Nephron (organoid): ENCODE measurements at regions not wholly inside any gene's neighbourhood (a gene's known extent, or its start where the extent isn't known, plus 50 kb on each side); places are given as distances from the start of the nearest gene placed in this dataset.
"Not testable (repeated sequence)": the region's sequence is repeated elsewhere in the genome, so short reads cannot be mapped to it uniquely, and the experiment has no call there.

ENCODE experiments used
- H3K27ac Mint-ChIP-seq, 3 experiments: 2 replicates each; pipeline ENCODE4 v1.8.0; 2020; ENCODE audit warnings: mixed read lengths in 3 of 3, mild to moderate bottlenecking in 2 of 3, moderate library complexity in 1 of 3
- H3K27me3 Mint-ChIP-seq: 2 replicates; pipeline ENCODE4 v1.8.0; 2021; ENCODE audit warnings: low read depth, mild to moderate bottlenecking, moderate library complexity, mixed read lengths
- H3K36me3 Mint-ChIP-seq: 2 replicates; pipeline ENCODE4 v1.8.0; 2020; ENCODE audit warnings: low read depth, mixed read lengths
- H3K4me1 Mint-ChIP-seq: 2 replicates; pipeline ENCODE4 v1.8.0; 2020; ENCODE audit warnings: mixed read lengths
- H3K4me3 Mint-ChIP-seq, 3 experiments: 2 replicates each; pipeline ENCODE4 v1.8.0; 2020; ENCODE audit warnings: mild to moderate bottlenecking in 3 of 3, mixed read lengths in 3 of 3, moderate library complexity in 2 of 3
- H3K9me3 Mint-ChIP-seq: 2 replicates; pipeline ENCODE4 v1.8.0; 2020; ENCODE audit warnings: mixed read lengths
- TF ChIP-seq, protein P1 (sequence below), 3 experiments: fragments of 200-600 bp; sonication (generic); IDR thresholded peaks; one replicate each; pipeline ENCODE4 v1.5.0; 2021; ENCODE audit warnings: antibody characterized with exemption in 3 of 3; ENCODE audit not compliant: unreplicated experiment in 3 of 3

DNA sequence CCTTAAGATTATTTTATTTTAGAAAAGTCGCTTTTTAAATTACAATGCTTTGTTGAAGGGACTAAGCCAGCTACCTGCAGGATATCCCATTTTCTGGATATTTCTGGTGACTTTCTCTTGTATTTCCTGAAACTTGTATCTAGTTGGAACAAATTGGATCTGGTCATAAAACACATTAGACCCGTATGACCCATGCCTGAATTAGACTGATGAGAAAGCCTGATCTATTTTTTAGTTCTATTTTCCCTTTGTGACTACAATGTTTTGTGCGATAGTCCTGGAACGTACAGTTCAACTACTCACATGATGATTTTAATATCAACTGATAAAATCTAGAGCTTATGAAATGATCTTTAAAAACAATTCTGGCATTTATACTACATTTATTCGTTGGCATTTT is 151.8 kb downstream of the RHOU start:
- Mint-ChIP-seq H3K9me3 (peaks cover 19% of the 10 kb centered on the region), H3K27me3 (peaks cover 8% of the 10 kb centered on the region), H3K36me3 (no peaks in the 10 kb centered on the region), H3K4me3 (no peak overlapping the region), H3K4me1 (peaks cover 12% of the 10 kb centered on the region), H3K27ac (no peak overlapping the region)
- TF ChIP-seq, protein P1, sequence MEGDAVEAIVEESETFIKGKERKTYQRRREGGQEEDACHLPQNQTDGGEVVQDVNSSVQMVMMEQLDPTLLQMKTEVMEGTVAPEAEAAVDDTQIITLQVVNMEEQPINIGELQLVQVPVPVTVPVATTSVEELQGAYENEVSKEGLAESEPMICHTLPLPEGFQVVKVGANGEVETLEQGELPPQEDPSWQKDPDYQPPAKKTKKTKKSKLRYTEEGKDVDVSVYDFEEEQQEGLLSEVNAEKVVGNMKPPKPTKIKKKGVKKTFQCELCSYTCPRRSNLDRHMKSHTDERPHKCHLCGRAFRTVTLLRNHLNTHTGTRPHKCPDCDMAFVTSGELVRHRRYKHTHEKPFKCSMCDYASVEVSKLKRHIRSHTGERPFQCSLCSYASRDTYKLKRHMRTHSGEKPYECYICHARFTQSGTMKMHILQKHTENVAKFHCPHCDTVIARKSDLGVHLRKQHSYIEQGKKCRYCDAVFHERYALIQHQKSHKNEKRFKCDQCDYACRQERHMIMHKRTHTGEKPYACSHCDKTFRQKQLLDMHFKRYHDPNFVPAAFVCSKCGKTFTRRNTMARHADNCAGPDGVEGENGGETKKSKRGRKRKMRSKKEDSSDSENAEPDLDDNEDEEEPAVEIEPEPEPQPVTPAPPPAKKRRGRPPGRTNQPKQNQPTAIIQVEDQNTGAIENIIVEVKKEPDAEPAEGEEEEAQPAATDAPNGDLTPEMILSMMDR (IDR thresholded peaks at IDR 0.05; ENCODE audit: unreplicated experiment in 3 of 3) = no peak

DNA sequence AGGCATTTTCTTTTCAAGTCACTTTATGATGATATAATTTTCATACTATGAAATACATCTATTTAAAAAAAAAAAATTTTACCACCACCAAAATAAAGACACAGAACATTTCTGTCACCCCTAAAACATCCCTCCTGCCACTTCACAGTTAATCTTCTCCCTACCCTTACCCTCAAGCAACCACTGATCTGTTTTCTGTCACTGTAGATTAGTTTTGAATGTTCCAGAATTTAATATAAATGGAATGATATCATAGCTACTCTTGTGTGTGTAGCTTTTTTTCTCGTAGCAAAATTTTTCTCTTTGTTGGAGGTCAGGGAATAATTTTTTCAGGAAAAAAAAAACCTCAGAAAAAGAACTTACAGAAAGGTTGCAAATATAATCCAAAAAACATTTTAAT is 152.7 kb downstream of the RHOU start:
- Mint-ChIP-seq H3K4me1 (peaks cover 12% of the 10 kb centered on the region), H3K27me3 (peaks cover 8% of the 10 kb centered on the region), H3K36me3 (no peaks in the 10 kb centered on the region), H3K4me3 (no peak overlapping the region), H3K27ac (no peak overlapping the region), H3K9me3 (peaks cover 19% of the 10 kb centered on the region)
- TF ChIP-seq, protein P1 (IDR thresholded peaks at IDR 0.05; ENCODE audit: unreplicated experiment in 3 of 3) = no peak

DNA sequence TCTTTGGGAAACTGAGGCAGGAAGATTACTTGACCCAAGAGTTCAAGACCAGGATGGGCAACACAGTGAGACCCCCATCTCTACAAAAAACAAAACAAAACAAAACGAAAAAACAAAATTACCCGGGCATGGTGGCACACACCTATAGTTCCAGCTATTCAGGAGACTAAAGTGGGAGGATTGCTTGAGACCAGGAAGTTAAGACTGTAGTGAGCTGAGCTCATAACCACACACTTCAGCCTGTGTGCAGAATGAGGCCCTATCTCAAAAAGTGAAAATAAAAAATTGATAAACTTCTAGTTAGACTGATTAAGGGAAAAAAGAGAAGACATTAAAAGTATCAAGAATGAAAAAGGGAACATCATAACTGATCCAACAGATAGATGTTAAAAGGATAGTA is 154.0 kb downstream of the RHOU start:
- Mint-ChIP-seq H3K4me3 (no peak overlapping the region), H3K36me3 (no peaks in the 10 kb centered on the region)

DNA sequence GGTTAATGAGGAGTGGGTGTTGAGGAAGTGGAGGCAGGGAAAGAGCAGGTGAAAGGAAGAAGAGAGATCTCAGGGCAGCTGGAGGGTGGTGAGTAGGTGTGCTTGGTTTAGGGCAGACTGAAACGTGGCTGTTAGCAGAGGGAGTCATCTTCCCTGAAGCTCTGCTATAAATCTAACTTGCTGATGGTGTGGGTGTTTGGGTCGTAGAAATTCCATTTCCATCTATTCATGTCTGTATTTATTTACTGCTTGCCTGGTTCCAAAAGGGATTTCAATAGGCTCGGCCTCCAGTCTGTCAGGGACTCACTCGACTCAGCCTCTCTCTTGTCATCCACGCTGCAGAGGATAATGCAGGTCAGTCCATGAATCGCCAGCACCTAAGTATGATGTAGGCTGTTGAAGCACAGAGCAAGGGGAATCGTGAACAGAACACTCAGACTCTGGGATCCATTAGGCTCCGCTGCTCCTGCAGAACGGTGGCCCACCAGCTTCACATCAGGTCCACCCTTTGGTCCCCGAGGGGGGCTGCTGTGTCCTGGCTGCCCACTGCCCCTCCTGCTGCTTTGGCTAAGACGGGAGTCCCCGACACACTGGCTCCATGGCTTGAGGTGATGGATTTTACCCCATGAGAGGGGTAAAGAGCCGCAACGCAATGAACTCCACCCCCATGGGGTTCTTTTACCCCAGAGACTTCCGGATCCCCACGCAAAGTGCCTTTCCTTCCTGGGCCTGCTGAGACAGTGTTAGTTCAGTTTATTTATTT is 156.2 kb downstream of the RHOU start:
- TF ChIP-seq, protein P1 (IDR thresholded peaks at IDR 0.05; ENCODE audit: unreplicated experiment in 3 of 3) = no peak
- H3K9me3 Mint-ChIP-seq = peaks cover 15% of the 10 kb centered on the region
- H3K4me3 Mint-ChIP-seq = no peak overlapping the region
- peaks cover 12% of the 10 kb centered on the region for H3K4me1 Mint-ChIP-seq
- peak overlapping the region in 2 of 3 experiments; percentile 23 to 26 for H3K27ac Mint-ChIP-seq
- H3K27me3 Mint-ChIP-seq = peaks cover 11% of the 10 kb centered on the region
- no peaks in the 10 kb centered on the region for H3K36me3 Mint-ChIP-seq

More for the DNA sequence above, 154.0 kb downstream of the RHOU start:
- H3K9me3 Mint-ChIP-seq = peaks cover 18% of the 10 kb centered on the region
- H3K27ac Mint-ChIP-seq = no peak overlapping the region
- H3K27me3 Mint-ChIP-seq = peaks cover 11% of the 10 kb centered on the region
- TF ChIP-seq, protein P1 (IDR thresholded peaks at IDR 0.05; ENCODE audit: unreplicated experiment in 3 of 3) = no peak
- peaks cover 12% of the 10 kb centered on the region for H3K4me1 Mint-ChIP-seq

DNA sequence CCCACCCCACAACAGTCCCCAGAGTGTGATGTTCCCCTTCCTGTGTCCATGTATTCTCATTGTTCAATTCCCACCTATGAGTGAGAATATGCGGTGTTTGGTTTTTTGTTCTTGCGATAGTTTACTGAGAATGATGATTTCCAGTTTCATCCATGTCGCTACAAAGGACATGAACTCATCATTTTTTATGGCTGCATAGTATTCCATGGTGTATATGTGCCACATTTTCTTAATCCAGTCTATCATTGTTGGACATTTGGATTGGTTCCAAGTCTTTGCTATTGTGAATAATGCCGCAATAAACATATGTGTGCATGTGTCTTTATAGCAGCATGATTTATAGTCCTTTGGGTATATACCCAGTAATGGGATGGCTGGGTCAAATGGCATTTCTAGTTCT is 156.9 kb downstream of the RHOU start:
- not testable (repeated sequence) for H3K36me3 Mint-ChIP-seq, H3K4me3 Mint-ChIP-seq, H3K27ac Mint-ChIP-seq
- H3K4me1 Mint-ChIP-seq = peaks cover 12% of the 10 kb centered on the region
- peaks cover 15% of the 10 kb centered on the region for H3K9me3 Mint-ChIP-seq
- H3K27me3 Mint-ChIP-seq = peaks cover 11% of the 10 kb centered on the region

DNA sequence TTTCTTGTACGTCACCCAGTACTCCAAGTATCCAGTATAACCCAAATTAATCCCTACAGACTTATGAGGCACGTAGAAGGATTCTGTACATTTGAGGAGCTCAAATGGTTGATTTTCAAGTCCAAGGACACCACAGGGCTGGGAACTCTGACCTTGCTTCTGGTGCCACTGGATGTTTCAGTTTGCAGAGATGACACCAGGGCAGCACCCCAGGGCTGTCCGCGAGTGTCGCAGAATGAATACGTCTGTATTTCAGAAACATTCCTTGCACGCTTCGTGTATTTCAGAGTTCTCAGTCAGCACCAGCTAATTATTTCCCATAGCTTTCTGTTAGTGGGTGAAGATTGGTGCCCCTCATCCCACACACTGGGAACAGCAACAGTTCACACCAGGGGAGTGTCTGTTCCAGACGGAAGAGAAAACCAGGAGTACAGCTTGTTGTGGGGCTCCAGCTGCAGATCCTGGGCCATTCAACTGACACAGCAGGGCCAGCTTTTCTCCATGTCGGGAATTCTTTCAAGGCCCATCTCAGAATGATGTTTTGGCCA is 159.2 kb downstream of the RHOU start:
- no peaks in the 10 kb centered on the region for H3K36me3 Mint-ChIP-seq
- TF ChIP-seq, protein P1 (IDR thresholded peaks at IDR 0.05; ENCODE audit: unreplicated experiment in 3 of 3) = no peak
- peak overlapping the region in 2 of 3 experiments; percentile 41 to 69 for H3K27ac Mint-ChIP-seq
- H3K4me1 Mint-ChIP-seq = peaks cover 22% of the 10 kb centered on the region
- H3K4me3 Mint-ChIP-seq = no peak overlapping the region
- H3K9me3 Mint-ChIP-seq = peaks cover 12% of the 10 kb centered on the region
- peaks cover 19% of the 10 kb centered on the region for H3K27me3 Mint-ChIP-seq
